Gastroesophageal sphincter (tissue), 3 donors: ENCODE measurements at regions not wholly inside any gene's neighbourhood (a gene's known extent, or its start where the extent isn't known, plus 50 kb on each side); places are given as distances from the start of the nearest gene placed in this dataset.

Experiments used
- POLR2AphosphoS5 ChIP-seq: sonication (generic); formaldehyde crosslinking; IDR thresholded peaks from one replicate; pipeline ENCODE4 v1.6.1; 2017; ENCODE audit warnings: antibody characterized with exemption
- TF ChIP-seq, protein P1 (sequence below), 4 experiments: fragments of 200-600 bp in 2 of 4; fragments of 450-650 bp in 2 of 4; sonication (generic) in 1 of 4; IDR thresholded peaks; one replicate each; pipeline ENCODE4 v1.5.1; 2017 to 2019; ENCODE audit warnings: antibody characterized with exemption in 4 of 4, mild to moderate bottlenecking in 2 of 4, moderate library complexity in 2 of 4

DNA sequence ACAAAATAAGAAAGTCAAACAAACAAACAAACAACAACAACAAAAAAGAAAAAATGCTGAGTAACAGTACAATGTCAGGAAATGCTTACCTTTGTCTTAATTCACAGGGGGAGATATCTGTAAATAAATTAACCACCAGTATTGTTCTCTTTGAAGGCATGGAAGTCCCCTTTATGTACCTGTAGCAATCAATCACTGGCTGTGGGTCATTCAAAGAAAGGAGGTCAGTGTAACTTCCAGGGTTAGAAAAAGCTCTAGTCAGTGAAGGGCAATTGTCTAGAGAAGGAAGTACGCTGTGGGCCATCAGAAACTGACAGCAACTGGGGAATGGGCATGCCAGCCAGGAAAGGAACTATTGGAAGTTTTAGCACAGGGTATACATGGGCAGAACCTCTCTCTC lies 121.5 kb upstream of the LUZP2 start:
- TF ChIP-seq, protein P1, sequence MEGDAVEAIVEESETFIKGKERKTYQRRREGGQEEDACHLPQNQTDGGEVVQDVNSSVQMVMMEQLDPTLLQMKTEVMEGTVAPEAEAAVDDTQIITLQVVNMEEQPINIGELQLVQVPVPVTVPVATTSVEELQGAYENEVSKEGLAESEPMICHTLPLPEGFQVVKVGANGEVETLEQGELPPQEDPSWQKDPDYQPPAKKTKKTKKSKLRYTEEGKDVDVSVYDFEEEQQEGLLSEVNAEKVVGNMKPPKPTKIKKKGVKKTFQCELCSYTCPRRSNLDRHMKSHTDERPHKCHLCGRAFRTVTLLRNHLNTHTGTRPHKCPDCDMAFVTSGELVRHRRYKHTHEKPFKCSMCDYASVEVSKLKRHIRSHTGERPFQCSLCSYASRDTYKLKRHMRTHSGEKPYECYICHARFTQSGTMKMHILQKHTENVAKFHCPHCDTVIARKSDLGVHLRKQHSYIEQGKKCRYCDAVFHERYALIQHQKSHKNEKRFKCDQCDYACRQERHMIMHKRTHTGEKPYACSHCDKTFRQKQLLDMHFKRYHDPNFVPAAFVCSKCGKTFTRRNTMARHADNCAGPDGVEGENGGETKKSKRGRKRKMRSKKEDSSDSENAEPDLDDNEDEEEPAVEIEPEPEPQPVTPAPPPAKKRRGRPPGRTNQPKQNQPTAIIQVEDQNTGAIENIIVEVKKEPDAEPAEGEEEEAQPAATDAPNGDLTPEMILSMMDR (IDR thresholded peaks at IDR 0.05), result no peak
- no peak for TF ChIP-seq POLR2AphosphoS5
